WTC11 (cell line): ENCODE measurements at regions not wholly inside any gene's neighbourhood (a gene's known extent, or its start where the extent isn't known, plus 50 kb on each side); places are given as distances from the start of the nearest gene placed in this dataset.

ENCODE experiments used
- CTCF ChIP-seq: fragments of 200-600 bp; IDR thresholded peaks from 2 replicates; pipeline ENCODE4 v1.8.0; 2022; ENCODE audit warnings: antibody characterized with exemption
- FOXP1 ChIP-seq: sonication (generic); formaldehyde crosslinking; IDR thresholded peaks from 2 replicates; pipeline ENCODE4 v1.8.0; 2022; ENCODE audit warnings: missing genetic modification reagents, mild to moderate bottlenecking, moderate library complexity, borderline replicate concordance
- GABPB1 ChIP-seq: sonication (generic); formaldehyde crosslinking; IDR thresholded peaks from 2 replicates; pipeline ENCODE4 v1.8.1; 2023; ENCODE audit warnings: mild to moderate bottlenecking, missing genetic modification reagents
- JUN ChIP-seq: sonication (generic); formaldehyde crosslinking; IDR thresholded peaks from 2 replicates; pipeline ENCODE4 v1.8.0; 2023; ENCODE audit warnings: mild to moderate bottlenecking, missing genetic modification reagents
- TCF7 ChIP-seq: sonication (generic); formaldehyde crosslinking; IDR thresholded peaks from 2 replicates; pipeline ENCODE4 v1.8.0; 2022; ENCODE audit warnings: mild to moderate bottlenecking, low read depth, missing genetic modification reagents, moderate library complexity
- TEAD4 ChIP-seq: sonication (generic); formaldehyde crosslinking; IDR thresholded peaks from 2 replicates; pipeline ENCODE4 v1.8.0; 2022; ENCODE audit warnings: mild to moderate bottlenecking, missing genetic modification reagents
- ZNF121 ChIP-seq: sonication (generic); formaldehyde crosslinking; IDR thresholded peaks from 2 replicates; pipeline ENCODE4 v1.8.0; 2023; ENCODE audit warnings: missing genetic modification reagents
- TF ChIP-seq, protein P1 (sequence below): sonication (generic); formaldehyde crosslinking; IDR thresholded peaks from 2 replicates; pipeline ENCODE4 v1.8.0; 2022; ENCODE audit warnings: mild to moderate bottlenecking, missing genetic modification reagents

DNA sequence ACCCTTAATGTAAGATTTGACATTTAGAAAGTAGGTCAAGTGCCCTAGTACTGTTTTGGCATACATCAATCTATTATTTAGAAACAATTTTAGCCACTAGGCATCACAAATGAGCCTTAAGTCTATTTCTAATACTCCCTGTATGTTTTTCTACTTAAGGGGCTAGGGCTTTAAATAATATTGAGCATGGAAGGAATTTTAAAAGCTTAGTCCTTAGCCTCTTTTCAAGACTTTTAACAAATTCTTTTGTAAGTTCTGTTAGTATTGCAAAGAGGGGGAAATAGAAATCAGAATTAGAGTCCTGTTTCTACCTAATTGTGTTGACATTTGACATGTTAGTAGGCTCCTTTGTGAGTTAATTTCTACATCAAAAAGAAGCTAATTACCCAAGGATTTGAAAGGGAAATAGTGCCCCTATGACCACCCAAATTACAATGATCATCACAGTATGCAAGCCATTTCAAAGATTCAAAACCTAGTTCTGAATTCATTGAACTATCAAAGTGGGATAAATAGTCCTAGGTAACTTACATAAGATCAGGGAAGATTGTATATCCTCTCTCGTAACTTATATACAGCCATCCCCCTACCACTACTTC, 647.8 kb upstream of the ACO1 start:
- TF ChIP-seq CTCF: no peak
- TF ChIP-seq FOXP1 (CRISPR knock-in tag): no peak
- TF ChIP-seq JUN (CRISPR knock-in tag): no peak
- TF ChIP-seq GABPB1 (CRISPR knock-in tag): no peak
- no peak for TF ChIP-seq TEAD4 (CRISPR knock-in tag)
- no peak for TF ChIP-seq TCF7
- TF ChIP-seq, protein P1, sequence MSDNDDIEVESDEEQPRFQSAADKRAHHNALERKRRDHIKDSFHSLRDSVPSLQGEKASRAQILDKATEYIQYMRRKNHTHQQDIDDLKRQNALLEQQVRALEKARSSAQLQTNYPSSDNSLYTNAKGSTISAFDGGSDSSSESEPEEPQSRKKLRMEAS (CRISPR knock-in tag): no peak
- no peak for TF ChIP-seq ZNF121
